Keratinocyte (primary cell): ENCODE measurements at regions not wholly inside any gene's neighbourhood (a gene's known extent, or its start where the extent isn't known, plus 50 kb on each side); places are given as distances from the start of the nearest gene placed in this dataset.

Experiments used
- DNase-seq: peaks from one replicate; pipeline ENCODE4 v3.0.0-alpha.2; 2011; ENCODE audit warnings: low read depth, missing footprints, low spot score
- FAIRE-seq: peaks from 2 replicates; lab custom pipeline; 2011; peaks lifted over from hg19 to GRCh38; lab: Jason Lieb, UNC
- H2AFZ ChIP-seq: 2 replicates; pipeline ENCODE4 v1.6.0; 2012; ENCODE audit warnings: low read length, control low read depth, inconsistent platforms; ENCODE audit not compliant: control insufficient read depth
- H3K27ac ChIP-seq: 2 replicates; pipeline ENCODE4 v1.5.1; 2011; ENCODE audit warnings: low read length; ENCODE audit not compliant: control insufficient read depth, insufficient read depth
- H3K27me3 ChIP-seq: 3 replicates; pipeline ENCODE4 v1.6.0; 2011; ENCODE audit warnings: low read length; ENCODE audit not compliant: control insufficient read depth, insufficient read depth; ENCODE audit errors: extremely low read depth
- H3K36me3 ChIP-seq, 2 experiments: 2 replicates in 1 of 2; 3 replicates in 1 of 2; pipeline ENCODE4 v1.5.1; 2011; ENCODE audit warnings: low read length in 2 of 2, mild to moderate bottlenecking in 1 of 2; ENCODE audit not compliant: control insufficient read depth in 2 of 2, insufficient read depth in 2 of 2; ENCODE audit errors: extremely low read depth in 1 of 2
- H3K4me1 ChIP-seq: 3 replicates; pipeline ENCODE4 v1.5.1; 2011; ENCODE audit warnings: low read length; ENCODE audit not compliant: control insufficient read depth, insufficient read depth; ENCODE audit errors: extremely low read depth
- H3K4me2 ChIP-seq: 3 replicates; pipeline ENCODE4 v1.6.0; 2011; ENCODE audit warnings: low read depth, low read length; ENCODE audit not compliant: control insufficient read depth, insufficient read depth; ENCODE audit errors: extremely low read depth
- H3K4me3 ChIP-seq, 3 experiments: fragments of 200-600 bp in 1 of 3; sonication (generic) in 1 of 3; 2 replicates in 2 of 3; 3 replicates in 1 of 3; pipeline ENCODE4 v1.5.1; 2011 to 2016; ENCODE audit warnings: low read length in 3 of 3, mild to moderate bottlenecking in 3 of 3, control low read depth in 2 of 3, inconsistent platforms in 1 of 3, low read depth in 1 of 3, mixed read lengths in 1 of 3, mixed run types in 1 of 3, moderate library complexity in 1 of 3; ENCODE audit not compliant: control insufficient read depth in 2 of 3, insufficient read depth in 2 of 3; ENCODE audit errors: extremely low read depth in 1 of 3
- H3K79me2 ChIP-seq: 2 replicates; pipeline ENCODE4 v1.6.0; 2012; ENCODE audit warnings: low read length; ENCODE audit not compliant: control insufficient read depth, insufficient read depth
- H3K9ac ChIP-seq: 3 replicates; pipeline ENCODE4 v1.6.0; 2011; ENCODE audit warnings: low read length; ENCODE audit not compliant: control insufficient read depth, insufficient read depth; ENCODE audit errors: extremely low read depth
- H3K9me1 ChIP-seq: 3 replicates; pipeline ENCODE4 v1.6.0; 2011; ENCODE audit warnings: low read length; ENCODE audit not compliant: control insufficient read depth, insufficient read depth; ENCODE audit errors: extremely low read depth
- H3K9me3 ChIP-seq: 2 replicates; pipeline ENCODE4 v1.5.1; 2012; ENCODE audit warnings: low read depth, low read length; ENCODE audit not compliant: control insufficient read depth
- H4K20me1 ChIP-seq: 3 replicates; pipeline ENCODE4 v1.6.0; 2011; ENCODE audit warnings: low read length; ENCODE audit not compliant: control insufficient read depth, insufficient read depth; ENCODE audit errors: extremely low read depth
- CTCF ChIP-seq, 3 experiments: IDR thresholded peaks in 1 of 3; conservative IDR thresholded peaks in 1 of 3; optimal IDR thresholded peaks in 1 of 3; 2 replicates in 2 of 3; 3 replicates in 1 of 3; pipeline versions ENCODE3 to v1.5.1; 2011; ENCODE audit warnings: low read length in 3 of 3, mild to moderate bottlenecking in 3 of 3, moderate library complexity in 2 of 3, control low read depth in 1 of 3, inconsistent platforms in 1 of 3; ENCODE audit not compliant: insufficient read depth in 2 of 3; ENCODE audit errors: extremely low read depth in 1 of 3
- EZH2 ChIP-seq: IDR thresholded peaks from one replicate; pipeline ENCODE4 v1.6.1; 2012; ENCODE audit warnings: inconsistent platforms, mild to moderate bottlenecking, low read length, moderate library complexity
- dilution Hi-C: fragments of 300-500 bp; cut with MboI; formaldehyde crosslinking; loops from one replicate; pipeline ENCODE4 v1.7.0; 2020; ENCODE audit warnings: low sequenced_read_pairs; ENCODE audit not compliant: extremely low pct_ligation_motif_present

- no peaks in the 10 kb centered on the region for H3K9me1 ChIP-seq
- no peaks in the 10 kb centered on the region for H4K20me1 ChIP-seq
- FAIRE-seq (no peak), DNase-seq (no peak)
- no peak overlapping the region for H3K27ac ChIP-seq
- no peak overlapping the region for H2AFZ ChIP-seq
- H3K36me3 ChIP-seq: no peaks in the 10 kb centered on the region
- H3K4me1 ChIP-seq: no peaks in the 10 kb centered on the region
- no peak overlapping the region for H3K4me3 ChIP-seq
- H3K9ac ChIP-seq: no peak overlapping the region
- no peak overlapping the region for H3K4me2 ChIP-seq
- no peaks in the 10 kb centered on the region for H3K27me3 ChIP-seq
- dilution Hi-C loops: no loop called here
- no peaks in the 10 kb centered on the region for H3K79me2 ChIP-seq
- no peak for TF ChIP-seq CTCF (optimal IDR thresholded peaks at IDR 0.05 in 1 of 3, IDR thresholded peaks at IDR 0.05 in 1 of 3, conservative IDR thresholded peaks at IDR 0.05 in 1 of 3; ENCODE audit: extremely low read depth in 1 of 3, insufficient read depth in 2 of 3, low read length in 3 of 3)
- no peak for TF ChIP-seq EZH2
- no peaks in the 10 kb centered on the region for H3K9me3 ChIP-seq
Measured at GRCh38 chr5:59976342-59976741, 82.8 kb upstream of the PDE4D start.

- Histone ChIP-seq H3K9me3 (no peaks in the 10 kb centered on the region), H3K36me3 (no peaks in the 10 kb centered on the region), H2AFZ (no peak overlapping the region), H3K4me1 (no peaks in the 10 kb centered on the region), H3K4me2 (no peak overlapping the region), H3K9me1 (no peaks in the 10 kb centered on the region), H3K4me3 (no peak overlapping the region), H3K79me2 (no peaks in the 10 kb centered on the region), H4K20me1 (no peaks in the 10 kb centered on the region), H3K27ac (no peak overlapping the region), H3K9ac (no peak overlapping the region), H3K27me3 (no peaks in the 10 kb centered on the region)
- FAIRE-seq (no peak), DNase-seq (no peak)
- TF ChIP-seq CTCF (optimal IDR thresholded peaks at IDR 0.05 in 1 of 3, IDR thresholded peaks at IDR 0.05 in 1 of 3, conservative IDR thresholded peaks at IDR 0.05 in 1 of 3; ENCODE audit: extremely low read depth in 1 of 3, insufficient read depth in 2 of 3, low read length in 3 of 3) (no peak), EZH2 (no peak)
- dilution Hi-C loops: no loop called here
Measured at GRCh38 chr5:59972043-59972442, 78.5 kb upstream of the PDE4D start.
